ENCODE measurements at regions not wholly inside any gene's neighbourhood (a gene's known extent, or its start where the extent isn't known, plus 50 kb on each side); places are given as distances from the start of the nearest gene placed in this dataset.

DNA sequence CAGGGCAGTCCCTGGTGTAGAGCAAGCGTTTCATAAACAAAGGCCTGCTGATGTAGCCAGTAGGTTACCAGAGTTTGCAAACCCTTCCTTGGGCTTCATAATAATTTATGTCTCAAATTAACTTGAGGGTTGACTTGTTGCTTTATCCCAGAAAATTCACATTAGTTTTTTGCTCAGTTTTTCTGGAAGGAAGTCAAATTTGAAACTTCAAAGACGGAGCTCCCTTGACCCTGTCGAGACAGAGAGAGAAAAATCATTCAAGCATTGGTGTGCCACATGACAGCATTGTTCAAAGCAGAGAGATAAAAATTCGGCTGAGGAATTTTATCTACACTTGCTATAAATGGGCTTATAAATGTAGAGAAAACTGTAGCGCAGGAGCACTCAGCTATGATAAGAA lies 627.7 kb downstream of the TNS3 start:
- TF ChIP-seq POLR2AphosphoS5 (IDR thresholded peaks at IDR 0.05) (no peak), CTCF (IDR thresholded peaks at IDR 0.05) (no peak), POLR2A (IDR thresholded peaks at IDR 0.05) (no peak)
- H3K4me1 ChIP-seq (replicated peaks): no peaks in the 10 kb centered on the region
- H3K36me3 ChIP-seq: no peaks in the 10 kb centered on the region
- H3K9me3 ChIP-seq: no peaks in the 10 kb centered on the region
- 41% methylated on average over 5 of the region's 5 CpGs for WGBS
- no peak overlapping the region for H3K27ac ChIP-seq
- DNase-seq (ENCODE audit: low spot score): no peak
- H3K27me3 ChIP-seq (replicated peaks; ENCODE audit: insufficient read depth): no peaks in the 10 kb centered on the region
- no peak overlapping the region for H3K4me3 ChIP-seq
- intact Hi-C loops (cut with DNase I): no loop called here

DNA sequence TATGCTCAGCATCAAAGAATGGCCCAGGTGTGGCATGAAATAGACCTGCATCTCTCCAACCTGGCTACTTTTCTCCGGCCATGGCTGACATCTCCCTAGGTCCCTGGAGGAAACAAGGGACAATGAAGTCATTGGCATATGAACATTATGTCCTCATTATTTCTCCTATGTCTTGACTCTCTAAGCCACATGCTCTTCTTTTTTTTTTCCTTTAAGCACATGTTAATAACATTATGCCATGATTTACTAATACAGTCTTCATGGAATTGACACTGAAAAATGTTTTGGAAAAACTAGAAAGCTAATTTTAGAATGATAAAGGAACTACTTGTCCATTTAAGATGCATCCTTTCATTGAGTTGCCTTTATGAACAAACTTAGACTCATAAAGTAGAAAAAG lies 628.9 kb downstream of the TNS3 start:
- H3K27me3 ChIP-seq (replicated peaks; ENCODE audit: insufficient read depth): no peaks in the 10 kb centered on the region
- 97% methylated on average over 1 of the region's 1 CpG for WGBS
- no peak overlapping the region for H3K27ac ChIP-seq
- no peaks in the 10 kb centered on the region for H3K9me3 ChIP-seq
- no peak for DNase-seq (ENCODE audit: low spot score)
- intact Hi-C loops (cut with DNase I): no loop called here
- H3K4me1 ChIP-seq (replicated peaks): no peaks in the 10 kb centered on the region
- TF ChIP-seq POLR2AphosphoS5 (IDR thresholded peaks at IDR 0.05): no peak
- no peak for TF ChIP-seq CTCF (IDR thresholded peaks at IDR 0.05)
- no peak for TF ChIP-seq POLR2A (IDR thresholded peaks at IDR 0.05)
- no peaks in the 10 kb centered on the region for H3K36me3 ChIP-seq
- no peak overlapping the region for H3K4me3 ChIP-seq

- H3K9me3 ChIP-seq: no peaks in the 10 kb centered on the region
- H3K36me3 ChIP-seq: no peaks in the 10 kb centered on the region
- H3K27me3 ChIP-seq (replicated peaks; ENCODE audit: insufficient read depth): no peaks in the 10 kb centered on the region
- TF ChIP-seq CTCF (IDR thresholded peaks at IDR 0.05) (no peak), POLR2AphosphoS5 (IDR thresholded peaks at IDR 0.05) (no peak)
- DNase-seq (ENCODE audit: low spot score): no peak
- 83% methylated on average over 4 of the region's 4 CpGs for WGBS
- intact Hi-C loops (cut with DNase I): no loop called here
- no peak overlapping the region for H3K27ac ChIP-seq
- no peak overlapping the region for H3K4me3 ChIP-seq
- no peaks in the 10 kb centered on the region for H3K4me1 ChIP-seq (replicated peaks)
These were observed 632.5 kb downstream of the TNS3 start for GRCh38 chr7:46949270-46949931.

DNA sequence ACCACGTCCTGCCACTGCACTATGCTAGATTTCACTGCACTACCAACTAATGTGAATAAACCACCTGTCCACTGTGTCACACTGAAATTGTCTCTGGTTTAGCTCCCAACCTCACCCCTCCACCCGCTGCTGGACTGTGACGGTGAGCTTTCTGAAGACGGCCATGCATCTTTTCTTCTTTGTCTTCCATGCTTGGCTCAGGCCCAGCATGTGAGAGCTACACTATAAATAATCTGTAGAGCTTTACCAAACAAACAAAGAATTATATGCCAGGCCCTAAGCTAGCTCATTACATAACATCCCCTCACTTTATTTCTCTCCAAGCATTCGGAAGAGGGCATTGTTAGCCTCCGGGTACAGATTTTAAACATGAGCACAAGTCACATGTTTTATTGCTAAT lies 633.2 kb downstream of the TNS3 start:
- Histone ChIP-seq H3K36me3 (no peaks in the 10 kb centered on the region), H3K27me3 (replicated peaks; ENCODE audit: insufficient read depth) (no peaks in the 10 kb centered on the region), H3K27ac (no peak overlapping the region), H3K4me1 (replicated peaks) (no peaks in the 10 kb centered on the region), H3K4me3 (no peak overlapping the region), H3K9me3 (no peaks in the 10 kb centered on the region)
- TF ChIP-seq POLR2A (IDR thresholded peaks at IDR 0.05): no peak
- no peak for TF ChIP-seq CTCF (IDR thresholded peaks at IDR 0.05)
- no peak for TF ChIP-seq POLR2AphosphoS5 (IDR thresholded peaks at IDR 0.05)
- no peak for DNase-seq (ENCODE audit: low spot score)
- 65% methylated on average over 6 of the region's 6 CpGs for WGBS
- intact Hi-C loops (cut with DNase I): no loop called here

DNA sequence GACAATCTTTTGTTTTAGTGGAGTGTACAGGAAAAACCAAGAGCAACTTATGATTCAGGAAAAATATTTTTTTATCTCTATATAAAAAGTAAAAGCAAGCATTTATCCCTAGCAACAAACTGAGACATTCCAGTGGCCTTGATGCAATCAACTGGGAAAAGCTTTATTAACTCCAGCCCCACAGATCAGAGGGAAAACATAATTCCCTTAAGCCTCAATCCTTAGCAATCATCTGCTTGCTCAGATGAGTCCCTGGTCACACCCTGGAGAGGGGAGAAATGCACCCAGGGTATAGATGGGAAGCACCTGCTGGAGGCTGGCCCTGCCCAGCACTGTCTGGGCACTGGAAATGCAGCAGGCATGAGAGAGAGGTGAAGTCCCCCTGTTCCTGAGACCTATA lies 636.6 kb downstream of the TNS3 start:
- intact Hi-C loops (cut with DNase I): no loop called here
- Histone ChIP-seq H3K27me3 (replicated peaks; ENCODE audit: insufficient read depth) (no peaks in the 10 kb centered on the region), H3K9me3 (no peaks in the 10 kb centered on the region), H3K36me3 (no peaks in the 10 kb centered on the region), H3K4me3 (no peak overlapping the region), H3K4me1 (replicated peaks) (no peaks in the 10 kb centered on the region), H3K27ac (no peak overlapping the region)
- no peak for DNase-seq (ENCODE audit: low spot score)
- TF ChIP-seq POLR2AphosphoS5 (IDR thresholded peaks at IDR 0.05) (no peak), POLR2A (IDR thresholded peaks at IDR 0.05) (no peak), CTCF (IDR thresholded peaks at IDR 0.05) (no peak)
